ENCODE measurements at regions not wholly inside any gene's neighbourhood (a gene's known extent, or its start where the extent isn't known, plus 50 kb on each side); places are given as distances from the start of the nearest gene placed in this dataset.
"Not testable (repeated sequence)": the region's sequence is repeated elsewhere in the genome, so short reads cannot be mapped to it uniquely, and the experiment has no call there.

DNA sequence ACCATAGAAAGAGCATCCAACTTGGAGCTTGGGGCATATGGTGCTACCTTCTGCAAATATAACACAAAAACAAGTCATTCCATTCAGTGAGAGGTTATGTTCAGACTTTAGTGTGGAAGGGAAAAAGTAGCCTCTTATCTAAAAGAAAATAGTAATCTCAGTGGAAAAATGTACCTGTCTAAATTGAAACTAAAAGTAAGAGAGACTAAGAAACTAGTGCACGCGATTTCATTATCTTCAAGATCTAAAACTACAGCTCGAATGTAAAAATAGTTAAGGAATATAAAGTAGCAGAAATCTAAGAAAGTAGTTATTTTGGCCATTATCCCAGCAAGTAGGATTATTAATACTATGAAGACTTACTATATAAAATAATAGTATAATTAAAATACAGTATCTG, 233.0 kb upstream of the PPP1R3A start:
- no peak overlapping the region for H3K27ac ChIP-seq
- DNase-seq (ENCODE audit: low read depth in 1 of 2, low spot score in 1 of 2) = no peak
- H3K9me3 ChIP-seq (ENCODE audit: low read depth) = no peaks in the 10 kb centered on the region
- no peaks in the 10 kb centered on the region for H3K36me3 ChIP-seq
- no peaks in the 10 kb centered on the region for H3K4me1 ChIP-seq (ENCODE audit: low read depth)
- no peak overlapping the region for H3K4me3 ChIP-seq
- H3K27me3 ChIP-seq = no peaks in the 10 kb centered on the region
- TF ChIP-seq, protein P1, sequence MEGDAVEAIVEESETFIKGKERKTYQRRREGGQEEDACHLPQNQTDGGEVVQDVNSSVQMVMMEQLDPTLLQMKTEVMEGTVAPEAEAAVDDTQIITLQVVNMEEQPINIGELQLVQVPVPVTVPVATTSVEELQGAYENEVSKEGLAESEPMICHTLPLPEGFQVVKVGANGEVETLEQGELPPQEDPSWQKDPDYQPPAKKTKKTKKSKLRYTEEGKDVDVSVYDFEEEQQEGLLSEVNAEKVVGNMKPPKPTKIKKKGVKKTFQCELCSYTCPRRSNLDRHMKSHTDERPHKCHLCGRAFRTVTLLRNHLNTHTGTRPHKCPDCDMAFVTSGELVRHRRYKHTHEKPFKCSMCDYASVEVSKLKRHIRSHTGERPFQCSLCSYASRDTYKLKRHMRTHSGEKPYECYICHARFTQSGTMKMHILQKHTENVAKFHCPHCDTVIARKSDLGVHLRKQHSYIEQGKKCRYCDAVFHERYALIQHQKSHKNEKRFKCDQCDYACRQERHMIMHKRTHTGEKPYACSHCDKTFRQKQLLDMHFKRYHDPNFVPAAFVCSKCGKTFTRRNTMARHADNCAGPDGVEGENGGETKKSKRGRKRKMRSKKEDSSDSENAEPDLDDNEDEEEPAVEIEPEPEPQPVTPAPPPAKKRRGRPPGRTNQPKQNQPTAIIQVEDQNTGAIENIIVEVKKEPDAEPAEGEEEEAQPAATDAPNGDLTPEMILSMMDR (IDR thresholded peaks at IDR 0.05; ENCODE audit: low read depth, low read length) = no peak

DNA sequence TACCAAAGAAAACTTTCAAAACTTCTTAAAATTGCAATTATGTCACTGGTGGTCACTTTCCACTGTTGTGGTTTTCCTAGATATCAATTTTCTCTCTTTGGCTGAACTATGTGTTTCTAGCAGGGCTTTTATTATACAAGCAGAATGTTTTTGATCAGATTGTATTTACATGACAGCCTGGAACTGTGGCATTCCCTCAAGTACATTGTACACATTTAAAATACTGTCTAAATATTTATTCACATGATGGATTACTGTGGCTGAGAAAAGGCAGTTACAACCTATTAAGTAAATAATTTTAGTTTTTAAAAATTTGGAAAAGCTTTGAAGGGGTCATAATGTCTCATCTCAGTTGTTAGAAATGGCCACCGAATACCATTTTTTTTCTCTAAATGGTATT, 231.9 kb upstream of the PPP1R3A start:
- no peaks in the 10 kb centered on the region for H3K9me3 ChIP-seq (ENCODE audit: low read depth)
- no peak overlapping the region for H3K27ac ChIP-seq
- H3K4me3 ChIP-seq = no peak overlapping the region
- H3K4me1 ChIP-seq (ENCODE audit: low read depth) = no peaks in the 10 kb centered on the region
- no peak for DNase-seq (ENCODE audit: low read depth in 1 of 2, low spot score in 1 of 2)
- H3K27me3 ChIP-seq = no peaks in the 10 kb centered on the region
- no peaks in the 10 kb centered on the region for H3K36me3 ChIP-seq
- TF ChIP-seq, protein P1 (IDR thresholded peaks at IDR 0.05; ENCODE audit: low read depth, low read length) = no peak

DNA sequence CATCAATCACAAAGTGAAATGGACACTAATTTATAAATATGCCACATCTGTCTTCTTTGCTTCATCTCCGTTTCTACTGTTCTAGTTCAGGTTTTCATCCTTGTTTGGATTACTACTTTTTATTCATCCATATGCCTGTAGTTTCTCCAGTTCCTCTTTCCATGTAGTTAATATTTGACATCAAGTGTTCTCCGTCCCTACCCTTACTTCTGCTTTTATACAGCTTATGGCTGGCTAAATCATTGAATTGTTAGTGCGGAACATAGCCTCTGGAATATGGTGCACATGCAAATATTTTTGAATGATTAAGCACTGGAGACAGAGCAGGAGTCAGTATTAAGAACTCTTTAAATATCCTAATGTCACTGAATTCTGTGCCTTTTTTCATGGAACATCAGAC, 230.0 kb upstream of the PPP1R3A start:
- TF ChIP-seq, protein P1 (IDR thresholded peaks at IDR 0.05; ENCODE audit: low read depth, low read length) = no peak
- Histone ChIP-seq H3K9me3 (ENCODE audit: low read depth) (no peaks in the 10 kb centered on the region), H3K4me3 (no peak overlapping the region), H3K36me3 (no peaks in the 10 kb centered on the region), H3K4me1 (ENCODE audit: low read depth) (no peaks in the 10 kb centered on the region), H3K27me3 (no peaks in the 10 kb centered on the region), H3K27ac (no peak overlapping the region)
- DNase-seq (ENCODE audit: low read depth in 1 of 2, low spot score in 1 of 2) = no peak

DNA sequence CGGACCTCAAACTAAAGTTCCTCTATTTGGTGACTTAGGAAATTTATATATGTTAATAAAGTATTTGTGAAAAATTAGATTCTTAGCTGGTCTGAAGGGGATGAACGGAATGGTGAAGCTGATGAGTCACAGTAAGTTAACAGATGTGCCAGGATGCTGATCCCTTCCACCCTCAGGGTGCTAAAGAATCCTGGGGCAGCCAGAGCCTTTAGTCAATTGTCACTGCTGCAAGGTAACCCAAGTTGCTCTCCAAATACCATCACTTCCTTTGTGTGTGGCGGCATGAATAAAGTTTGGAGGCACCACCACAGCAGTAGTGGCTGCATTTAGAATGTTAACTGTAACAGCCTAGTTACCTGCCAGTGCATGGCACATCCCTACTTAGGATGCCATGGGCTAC, 222.6 kb upstream of the PPP1R3A start:
- TF ChIP-seq, protein P1 (IDR thresholded peaks at IDR 0.05; ENCODE audit: low read depth, low read length) = no peak

DNA sequence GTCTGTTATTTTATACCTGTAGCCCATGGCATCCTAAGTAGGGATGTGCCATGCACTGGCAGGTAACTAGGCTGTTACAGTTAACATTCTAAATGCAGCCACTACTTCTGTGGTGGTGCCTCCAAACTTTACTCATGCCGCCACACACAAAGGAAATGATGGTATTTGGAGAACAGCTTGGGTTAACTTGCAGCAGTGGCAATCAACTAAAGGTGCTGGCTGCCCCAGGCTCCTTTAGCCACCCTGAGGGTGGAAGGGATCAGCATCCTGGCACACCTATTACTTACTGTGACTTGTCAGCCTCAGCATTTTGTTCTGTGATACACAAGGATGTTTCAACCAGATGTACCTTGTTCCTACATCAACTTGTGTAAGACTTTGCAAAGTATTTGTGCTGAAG, 221.8 kb upstream of the PPP1R3A start:
- H3K27ac ChIP-seq = no peak overlapping the region
- H3K9me3 ChIP-seq (ENCODE audit: low read depth) = no peaks in the 10 kb centered on the region
- TF ChIP-seq, protein P1 (IDR thresholded peaks at IDR 0.05; ENCODE audit: low read depth, low read length) = no peak
- H3K36me3 ChIP-seq = no peaks in the 10 kb centered on the region
- H3K4me1 ChIP-seq (ENCODE audit: low read depth) = no peaks in the 10 kb centered on the region
- no peaks in the 10 kb centered on the region for H3K27me3 ChIP-seq
- DNase-seq (ENCODE audit: low read depth in 1 of 2, low spot score in 1 of 2) = no peak
- no peak overlapping the region for H3K4me3 ChIP-seq

More for the DNA sequence above, 222.6 kb upstream of the PPP1R3A start:
- Histone ChIP-seq H3K4me3 (no peak overlapping the region), H3K9me3 (ENCODE audit: low read depth) (no peaks in the 10 kb centered on the region), H3K27ac (no peak overlapping the region), H3K27me3 (no peaks in the 10 kb centered on the region), H3K4me1 (ENCODE audit: low read depth) (no peaks in the 10 kb centered on the region), H3K36me3 (no peaks in the 10 kb centered on the region)
- no peak for DNase-seq (ENCODE audit: low read depth in 1 of 2, low spot score in 1 of 2)

DNA sequence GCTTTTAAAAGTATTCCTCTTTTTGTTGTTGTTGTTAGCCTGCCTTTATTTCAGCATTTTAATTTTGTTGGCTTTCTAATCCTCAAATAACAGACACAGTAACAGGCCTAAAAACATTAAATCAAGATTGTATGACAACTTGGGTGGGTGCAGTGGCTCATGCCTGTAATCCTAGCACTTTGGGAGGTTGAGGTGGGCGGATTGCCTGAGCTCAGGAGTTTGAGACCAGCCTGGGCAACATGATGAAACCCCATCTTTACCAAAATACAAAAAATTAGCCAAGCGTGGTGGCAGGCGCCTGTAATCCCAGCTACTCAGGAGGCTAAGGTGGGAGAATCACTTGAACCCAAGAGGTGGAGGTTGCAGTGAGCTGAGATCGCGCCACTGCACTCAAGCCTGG, 220.9 kb upstream of the PPP1R3A start:
- not testable (repeated sequence) for H3K4me3 ChIP-seq; H3K4me1 ChIP-seq (ENCODE audit: low read depth); DNase-seq (ENCODE audit: low read depth in 1 of 2, low spot score in 1 of 2); H3K27me3 ChIP-seq; H3K27ac ChIP-seq; H3K36me3 ChIP-seq; H3K9me3 ChIP-seq (ENCODE audit: low read depth)
